ENCODE measurements at regions not wholly inside any gene's neighbourhood (a gene's known extent, or its start where the extent isn't known, plus 50 kb on each side); places are given as distances from the start of the nearest gene placed in this dataset.

DNA sequence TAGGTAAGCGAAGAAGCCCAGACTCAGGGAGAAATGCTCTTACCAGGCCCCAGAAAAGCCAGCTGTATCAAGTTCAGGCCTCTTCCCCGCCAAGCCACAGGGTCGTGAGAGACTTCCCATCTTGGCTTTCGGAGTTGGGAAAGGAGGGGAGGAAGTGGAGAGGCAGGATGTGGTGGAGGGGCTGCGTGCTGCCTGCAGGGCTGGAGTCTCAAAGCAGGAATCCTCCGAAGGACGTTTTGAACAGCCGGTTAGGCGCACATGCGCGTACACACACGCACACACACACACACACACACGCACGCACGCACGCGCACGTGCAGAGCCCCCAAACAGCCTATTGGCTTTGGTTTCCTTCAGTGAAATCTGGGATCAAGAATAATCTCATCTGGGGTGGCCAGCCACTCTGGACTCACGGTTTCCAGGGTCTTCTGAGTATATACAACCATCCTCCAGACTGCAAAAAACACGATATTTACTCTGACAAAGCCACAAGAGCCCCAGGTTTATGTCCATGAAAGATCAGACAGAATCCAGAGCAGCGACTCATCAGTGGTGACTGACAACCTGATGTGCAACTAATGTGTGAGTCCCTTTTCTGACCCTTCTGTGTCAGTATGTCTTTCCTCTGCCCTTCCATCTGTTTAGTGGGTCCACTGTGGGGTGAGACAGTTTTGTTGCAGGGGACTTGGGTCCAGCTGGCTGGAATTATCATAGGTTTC is 115.0 kb upstream of the ZNF438 start:
- peak in 1 of 5 experiments; percentile 16 for DNase-seq

DNA sequence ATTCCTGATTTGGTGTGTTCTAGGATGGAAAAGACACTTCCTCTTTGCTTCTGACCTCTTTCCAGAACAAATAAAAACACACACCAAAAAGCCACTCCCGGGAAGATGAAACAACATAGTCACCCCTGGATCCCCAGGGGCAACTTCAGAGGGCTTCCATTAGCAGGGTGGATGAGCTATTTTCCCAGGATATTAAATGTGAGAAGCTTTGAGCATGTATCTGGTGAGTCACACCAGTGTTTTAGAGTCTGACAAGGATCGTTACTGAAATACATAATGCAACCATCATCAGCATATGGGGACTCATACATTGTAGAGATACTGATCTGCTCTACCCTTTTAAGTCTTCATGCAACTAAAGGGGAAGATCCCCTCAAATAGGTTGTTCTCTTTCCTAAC is 115.5 kb upstream of the ZNF438 start:
- DNase-seq = peak in 1 of 5 experiments; percentile 35

DNA sequence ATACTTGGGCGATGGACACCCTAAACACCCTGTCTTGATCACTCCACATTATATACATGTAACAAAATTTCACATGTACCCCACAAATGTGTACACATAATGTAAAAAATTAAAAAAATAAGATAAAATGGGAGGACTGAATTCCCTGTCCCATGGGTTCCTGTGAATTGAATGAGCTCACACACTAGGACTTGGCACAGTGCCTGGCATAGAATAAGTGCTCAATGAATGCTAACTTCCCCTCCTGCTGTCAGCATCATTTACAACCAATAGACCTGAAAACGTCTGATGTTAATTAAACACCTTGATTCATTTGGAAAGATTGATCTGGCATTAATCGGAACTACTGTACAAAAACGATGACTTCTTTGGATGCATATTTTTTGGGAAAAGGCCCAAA is 117.3 kb upstream of the ZNF438 start:
- no peak for DNase-seq

DNA sequence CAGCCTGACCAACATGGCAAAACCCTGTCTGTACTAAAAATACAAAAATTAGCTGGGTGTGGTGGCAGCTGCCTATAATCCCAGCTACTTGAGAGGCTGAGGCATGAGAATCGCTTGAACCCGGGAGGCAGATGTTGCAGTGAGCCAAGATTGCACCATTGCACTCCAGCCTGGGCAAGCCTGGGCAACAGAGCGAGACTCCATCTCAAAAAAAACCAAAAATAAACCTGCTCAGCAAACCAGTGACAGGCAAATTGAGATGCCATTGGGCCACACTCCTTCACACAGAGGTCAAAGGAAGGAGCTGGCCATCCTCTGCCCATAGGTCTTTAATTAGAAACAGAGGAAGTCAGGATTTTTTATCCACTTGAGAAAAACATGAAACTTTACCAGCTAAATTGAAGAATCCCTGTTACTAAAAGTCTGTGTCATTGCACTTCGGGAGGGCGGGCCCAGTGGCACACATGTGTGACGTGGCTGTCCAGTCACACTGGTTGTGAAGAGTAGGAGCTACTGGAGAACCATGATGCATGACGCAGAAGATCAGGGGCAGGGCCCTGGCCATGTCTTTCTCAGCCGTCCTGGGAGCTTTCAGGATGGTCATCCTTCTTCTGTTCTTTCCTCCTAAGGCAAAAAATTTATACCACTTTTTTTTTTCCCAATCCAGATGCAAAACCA is 118.3 kb upstream of the ZNF438 start:
- DNase-seq = no peak

DNA sequence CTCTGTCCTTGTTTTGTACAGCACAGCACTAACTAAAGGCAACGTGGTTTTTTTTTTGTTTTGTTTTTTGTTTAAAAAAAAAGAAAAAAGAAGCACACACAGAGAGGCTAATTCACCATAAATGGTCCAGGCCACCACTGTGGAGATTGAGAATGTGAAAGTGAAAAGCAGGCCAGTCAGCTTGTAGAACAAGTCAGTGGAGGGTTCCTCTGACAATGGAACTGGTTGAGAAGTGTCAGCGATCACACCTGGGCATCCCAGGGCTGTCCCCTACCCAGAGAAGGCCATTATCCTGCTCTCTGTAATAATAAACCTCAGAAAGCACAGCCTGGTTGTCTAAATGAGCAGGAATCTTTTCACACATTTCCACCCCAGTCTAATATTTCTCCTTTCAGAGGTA is 119.6 kb upstream of the ZNF438 start:
- DNase-seq = no peak

DNA sequence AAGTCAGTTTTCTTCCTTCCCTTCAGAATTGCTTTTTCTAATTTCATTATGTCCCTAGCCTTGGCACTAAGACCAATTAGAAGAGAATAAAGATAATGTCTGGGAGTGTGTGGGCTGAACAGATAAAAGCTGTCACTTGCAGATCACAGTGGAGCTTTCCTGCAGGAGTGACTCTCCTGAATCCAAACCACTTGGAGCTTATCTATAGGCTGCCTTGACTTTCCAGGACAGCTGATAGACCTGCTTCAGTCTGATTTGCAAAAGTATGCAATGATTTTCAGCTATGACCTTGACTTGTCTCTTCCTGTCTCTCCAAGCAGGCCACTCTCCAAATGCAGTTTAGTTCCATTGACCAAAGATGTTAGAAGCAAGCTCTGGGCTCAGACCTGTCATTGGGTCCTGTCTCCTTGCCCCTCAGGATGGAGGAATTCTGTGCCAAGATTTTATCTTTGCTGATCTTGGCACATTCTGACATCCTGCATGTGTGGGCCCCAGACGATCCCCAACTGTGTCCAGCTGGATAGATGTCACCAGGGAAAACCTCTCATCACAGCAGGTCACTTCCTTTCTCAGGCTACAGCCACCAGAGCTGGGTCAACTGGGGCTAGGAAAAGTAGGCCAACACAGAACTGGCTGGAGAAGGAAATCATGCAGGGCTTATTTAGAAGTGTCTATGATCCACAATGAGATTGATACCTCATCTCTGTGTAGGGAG is 120.9 kb upstream of the ZNF438 start:
- DNase-seq = no peak

DNA sequence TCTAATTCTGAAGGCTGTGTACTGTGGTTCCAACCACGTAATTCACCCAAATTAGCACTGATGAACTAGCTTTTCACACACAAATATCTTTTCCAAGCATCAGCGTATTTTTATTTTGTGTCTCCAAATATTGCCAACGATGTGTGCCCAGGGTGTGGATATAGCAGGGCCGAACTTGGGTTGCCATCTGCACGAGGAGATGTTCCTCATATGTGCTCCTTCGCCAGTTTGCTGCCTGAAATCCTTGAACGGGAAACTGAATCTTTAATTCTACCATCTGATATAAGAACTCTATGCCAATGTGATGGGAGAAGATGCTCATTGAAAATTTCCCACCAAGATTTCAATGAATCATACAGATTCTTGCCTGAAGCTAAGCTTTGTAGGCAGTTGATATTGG is 121.5 kb upstream of the ZNF438 start:
- DNase-seq = no peak

DNA sequence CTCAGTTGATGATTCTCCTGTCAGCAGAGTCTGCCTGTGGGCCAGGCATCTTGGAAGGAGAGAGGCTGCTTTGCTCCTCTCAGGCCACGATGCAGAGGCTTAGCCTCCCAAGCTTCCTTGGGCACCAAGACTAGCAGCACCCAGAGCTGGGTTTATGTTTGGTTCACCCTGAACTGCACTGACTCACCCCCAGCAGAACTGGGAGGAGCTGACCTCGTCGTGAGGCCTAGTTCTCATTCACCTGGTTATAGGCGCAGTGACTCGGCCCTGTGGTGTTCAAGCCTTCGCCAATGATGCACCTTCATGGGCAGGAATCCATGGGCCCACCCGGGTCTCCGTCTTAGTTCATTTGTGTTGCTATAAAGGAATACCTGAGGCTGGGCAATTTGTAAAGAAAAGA is 122.0 kb upstream of the ZNF438 start:
- DNase-seq = no peak

DNA sequence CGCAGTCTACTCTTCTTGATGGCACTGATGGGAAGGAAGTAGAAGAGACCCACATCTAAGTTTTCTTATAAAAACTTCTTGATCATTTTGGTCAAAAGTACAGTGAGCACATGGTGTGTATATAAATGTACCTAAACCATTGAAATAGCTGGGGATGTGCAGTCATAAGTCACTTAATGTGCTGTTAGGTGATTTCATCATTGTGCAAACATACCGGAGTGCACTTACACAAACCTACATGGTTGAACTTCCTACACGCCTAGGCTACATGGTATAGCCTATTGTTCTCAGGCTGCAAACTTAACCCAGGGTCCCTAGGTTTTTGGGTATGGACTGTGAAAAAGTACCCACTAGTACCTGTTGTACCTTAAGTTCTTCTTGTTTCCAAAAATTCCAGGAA is 123.3 kb upstream of the ZNF438 start:
- DNase-seq = no peak

DNA sequence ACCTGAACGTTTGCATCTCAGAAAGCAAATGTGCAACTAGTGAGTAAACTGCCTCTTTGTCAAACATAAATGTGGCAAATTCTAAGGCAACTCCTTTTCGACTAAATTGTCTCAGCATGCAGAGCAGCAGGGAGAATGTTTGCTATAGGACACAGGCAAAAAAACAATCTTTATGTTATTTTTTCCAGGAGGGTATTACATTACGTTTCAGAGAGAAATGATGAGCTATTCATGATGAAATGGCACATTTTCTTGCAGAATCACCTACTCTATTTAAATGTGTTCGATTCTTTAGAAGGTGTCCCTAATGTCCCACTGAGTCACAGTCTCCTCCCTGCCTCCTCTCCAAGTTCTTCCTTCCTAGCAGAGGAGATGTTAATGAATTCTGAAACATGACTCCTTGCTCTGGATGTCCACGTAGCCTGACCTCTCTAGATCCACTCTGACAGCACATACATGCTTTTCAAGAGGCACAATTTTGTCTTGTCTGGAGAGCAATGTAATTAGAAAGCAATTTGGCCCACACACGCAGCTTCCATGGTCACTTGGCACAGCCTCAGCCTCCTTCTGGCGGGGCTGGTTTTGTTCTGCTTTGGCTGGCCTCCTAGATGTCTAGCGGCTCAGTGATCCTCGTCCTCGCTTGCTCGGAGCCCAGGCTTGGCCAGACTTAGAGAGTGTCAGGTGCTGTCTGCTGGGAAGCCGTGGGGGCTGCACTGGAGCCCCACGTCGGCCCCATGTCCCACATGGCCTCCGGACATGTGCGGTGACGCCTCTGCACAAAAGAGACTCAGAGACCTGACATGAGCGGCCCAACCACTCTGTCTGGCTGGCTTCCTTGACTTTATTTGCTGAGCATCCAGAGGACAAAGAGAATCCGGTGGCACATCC is 125.7 kb upstream of the ZNF438 start:
- DNase-seq = no peak

DNA sequence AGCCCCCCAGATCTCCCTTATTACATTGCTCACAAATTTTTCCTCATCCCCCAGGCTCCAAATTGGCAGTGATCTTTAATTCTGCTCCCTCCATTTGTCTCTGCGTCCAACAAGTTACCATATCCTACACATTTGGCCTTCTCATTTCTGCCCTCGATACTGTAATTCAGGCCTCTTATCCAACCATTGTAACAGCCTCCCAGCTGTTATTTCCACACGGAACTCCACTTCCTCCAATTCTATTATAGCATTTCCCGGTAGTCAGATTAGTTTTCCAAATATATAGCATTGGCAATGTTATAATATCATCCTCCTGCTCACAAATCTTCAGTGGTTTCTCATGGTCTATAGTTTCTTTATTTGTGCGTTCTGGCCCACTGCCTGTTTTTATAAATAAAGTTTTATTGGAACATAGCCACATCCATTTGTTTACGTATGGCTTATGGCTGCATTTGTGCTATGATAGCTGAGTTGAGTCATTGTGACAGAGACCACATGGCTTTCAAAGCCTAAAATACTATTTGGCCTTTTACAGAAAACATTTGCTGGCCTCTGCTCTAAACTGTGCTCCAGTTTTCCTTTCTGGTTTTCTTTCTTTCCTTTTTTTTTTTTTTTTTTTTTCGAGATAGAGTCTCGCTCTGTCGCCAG is 126.5 kb upstream of the ZNF438 start:
- no peak for DNase-seq

DNA sequence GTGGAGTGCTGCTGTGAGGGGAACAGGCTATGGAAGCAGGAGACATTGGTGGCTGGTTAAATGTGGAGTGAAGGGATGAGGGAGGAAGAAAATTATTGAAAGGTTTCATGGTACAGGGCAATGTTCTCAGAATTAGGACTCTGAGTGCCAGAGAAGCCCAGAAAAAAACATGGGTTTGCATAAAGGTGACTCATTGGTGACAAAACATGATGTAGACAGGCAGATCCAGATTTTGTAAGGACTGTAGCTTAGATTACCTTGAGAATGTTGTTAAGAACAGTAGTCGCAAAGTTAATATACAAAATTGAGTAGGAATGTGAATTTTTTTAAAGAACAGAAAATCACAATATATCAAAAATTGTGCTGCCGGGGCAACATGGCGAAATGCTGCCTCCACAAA is 134.9 kb upstream of the ZNF438 start:
- no peak for DNase-seq

DNA sequence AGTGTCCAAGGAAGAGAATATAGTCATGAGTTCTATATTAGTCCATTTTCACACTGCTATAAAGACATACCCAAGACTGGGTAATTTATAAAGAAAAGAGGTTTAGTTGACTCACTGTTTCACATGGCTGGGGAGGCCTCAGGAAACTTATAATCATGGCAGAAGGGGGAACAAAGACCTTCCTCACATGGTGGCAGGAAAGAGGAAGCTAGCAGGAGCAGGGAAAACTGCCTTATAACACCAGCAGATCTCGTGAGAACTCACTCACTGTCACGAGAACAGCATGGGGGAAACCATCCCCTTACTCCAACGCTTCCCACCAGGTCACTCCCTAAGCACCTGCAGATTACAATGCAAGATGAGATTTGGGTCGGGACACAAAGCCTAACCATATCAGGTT is 139.0 kb upstream of the ZNF438 start:
- no peak for DNase-seq

DNA sequence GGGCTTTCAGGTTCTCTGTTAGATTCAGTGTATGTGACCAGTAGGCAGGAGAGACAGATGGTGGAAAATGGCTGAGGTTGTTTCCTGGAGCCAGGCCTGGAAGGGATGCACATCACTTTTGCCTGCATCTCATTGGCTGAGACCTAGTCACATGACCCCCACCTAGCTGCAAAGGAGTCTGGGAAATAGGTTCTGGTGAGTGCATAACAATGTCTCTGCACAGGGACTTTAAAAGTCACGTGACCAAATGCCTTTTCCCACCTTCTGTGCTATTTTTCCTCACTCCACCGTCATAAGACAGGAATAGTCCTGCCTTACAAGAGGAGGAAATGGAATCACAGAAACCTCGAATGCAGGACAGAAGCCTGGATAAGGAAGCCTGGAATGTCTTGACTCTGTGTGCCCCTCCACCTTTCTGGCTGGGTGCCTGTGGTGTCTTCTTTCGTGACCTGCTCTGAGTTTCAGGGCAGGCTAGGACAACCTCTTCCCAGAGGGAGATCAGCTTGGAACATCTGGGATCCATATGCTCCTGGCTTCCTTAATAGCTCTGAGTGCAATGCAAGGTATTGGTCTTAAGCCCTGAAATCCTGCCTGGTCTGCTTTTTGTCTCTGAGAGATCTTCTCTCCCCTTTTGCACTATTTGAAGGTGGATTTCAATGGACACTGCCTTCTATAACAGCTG is 139.9 kb upstream of the ZNF438 start:
- no peak for DNase-seq

DNA sequence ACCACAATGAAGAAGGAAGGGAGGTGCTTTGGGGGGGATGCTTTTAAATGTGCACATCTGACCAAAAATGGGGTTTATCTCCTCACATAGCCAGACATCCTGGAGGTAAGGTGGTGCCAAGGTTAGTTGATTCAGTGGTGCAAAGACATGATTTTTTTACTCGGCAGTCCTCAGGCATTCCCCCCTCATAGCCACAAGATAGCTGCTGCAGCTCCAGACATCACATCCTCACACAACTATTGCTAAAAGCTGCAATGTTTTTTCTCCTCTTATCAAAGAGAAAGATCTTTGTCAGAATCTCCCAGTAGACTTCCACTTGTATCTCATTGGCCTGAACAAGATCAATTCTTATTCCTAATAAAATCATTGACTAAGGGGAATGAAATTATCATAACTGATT is 141.3 kb upstream of the ZNF438 start:
- no peak for DNase-seq

DNA sequence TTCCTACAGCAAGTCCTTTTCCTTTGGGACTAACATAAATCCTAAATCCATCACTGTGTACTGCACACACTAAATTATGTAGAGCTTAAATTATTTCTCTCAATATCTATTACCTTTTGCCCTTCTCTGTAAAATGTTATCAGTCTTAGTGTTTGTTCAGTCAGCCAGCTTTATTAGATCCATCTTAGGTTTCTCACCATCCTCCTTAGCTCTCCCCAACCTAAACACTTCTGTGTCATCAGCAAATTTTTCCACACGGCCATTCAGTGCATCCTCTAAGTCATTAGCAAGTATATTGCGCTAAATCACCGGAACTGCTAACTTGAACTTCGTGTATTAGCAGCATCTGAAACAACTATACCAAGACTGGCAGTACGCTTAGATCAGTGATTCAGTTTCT is 142.1 kb upstream of the ZNF438 start:
- no peak for DNase-seq

DNA sequence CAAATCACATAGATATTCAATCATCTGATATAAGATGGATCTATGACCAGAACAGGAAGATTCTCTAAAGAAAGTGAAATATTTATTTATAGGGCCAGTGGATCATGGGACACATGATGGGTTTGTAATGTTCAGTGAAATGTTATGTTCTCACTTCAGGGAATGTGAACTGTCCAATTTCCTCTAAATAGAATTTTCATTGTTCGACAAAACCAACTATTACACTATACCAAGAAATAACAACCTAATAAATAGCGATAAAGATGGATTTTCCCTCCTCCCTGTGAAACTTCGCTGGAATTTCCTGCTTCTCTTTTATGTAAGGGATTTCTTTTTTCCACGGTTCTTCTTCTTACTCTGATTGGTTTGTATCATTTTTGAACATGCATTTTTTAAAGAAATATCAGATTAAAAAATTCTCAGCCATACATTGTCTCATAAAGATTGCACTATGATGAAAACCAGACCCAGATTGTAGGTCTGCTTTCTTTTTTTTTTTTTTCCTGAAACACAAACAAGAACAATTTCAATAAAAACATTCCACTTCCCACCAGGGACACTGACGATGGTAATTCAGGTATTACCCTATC is 139.8 kb upstream of the ZEB1 start:
- no peak for DNase-seq

DNA sequence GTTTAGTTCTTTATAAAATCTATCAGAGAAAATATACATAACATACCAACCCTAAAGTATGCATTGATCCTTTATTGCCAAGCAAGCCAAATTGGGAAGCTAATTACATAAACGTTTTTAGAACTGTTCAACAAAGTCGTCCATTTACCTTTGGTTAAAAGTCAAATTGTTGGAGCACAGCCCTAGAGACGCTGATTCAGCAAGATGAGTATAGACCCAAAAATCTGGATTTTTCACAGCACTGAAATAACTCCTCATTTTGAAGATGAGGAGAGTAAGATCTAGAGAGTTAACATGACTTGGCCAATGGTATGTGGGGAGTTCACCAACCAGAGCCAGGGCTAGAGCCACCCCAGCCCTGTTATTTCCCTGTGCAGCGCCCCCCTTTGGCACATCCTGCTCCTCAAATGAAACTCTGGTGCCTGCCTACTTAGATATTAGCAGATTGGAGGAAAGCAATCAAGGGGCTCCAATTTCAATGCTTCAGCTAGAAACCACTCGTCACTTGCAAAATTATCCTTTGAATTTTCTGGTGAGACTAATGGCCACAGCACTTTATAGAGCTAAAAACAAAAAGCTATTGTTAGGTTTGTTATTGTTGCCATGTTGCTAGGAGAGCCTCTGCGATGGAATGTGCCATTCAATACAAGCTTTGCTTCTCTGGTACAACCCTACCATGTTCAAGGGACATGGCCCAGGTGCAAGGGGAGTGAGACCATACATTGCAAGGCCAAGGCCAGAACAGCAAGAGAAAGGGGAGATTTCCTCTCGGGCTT is 132.6 kb upstream of the ZEB1 start:
- no peak for DNase-seq

DNA sequence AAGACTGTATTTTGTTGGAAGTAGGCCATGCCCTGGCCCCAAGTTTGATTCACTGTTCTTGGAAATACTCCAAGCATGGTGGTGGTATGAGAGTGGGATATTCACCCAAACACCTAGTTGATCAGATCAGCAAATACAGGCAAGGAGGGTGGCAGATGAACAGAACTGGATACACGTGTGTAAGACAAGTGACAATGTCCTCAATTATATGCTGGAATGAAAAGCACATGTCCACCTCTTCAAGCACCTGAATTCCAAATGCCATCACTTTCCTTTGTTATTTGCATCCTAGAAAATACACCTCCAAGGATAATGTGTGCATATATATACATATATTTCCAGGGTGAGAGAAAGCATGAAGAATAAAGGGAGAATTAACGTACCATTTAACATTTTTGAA is 131.8 kb upstream of the ZEB1 start:
- no peak for DNase-seq

DNA sequence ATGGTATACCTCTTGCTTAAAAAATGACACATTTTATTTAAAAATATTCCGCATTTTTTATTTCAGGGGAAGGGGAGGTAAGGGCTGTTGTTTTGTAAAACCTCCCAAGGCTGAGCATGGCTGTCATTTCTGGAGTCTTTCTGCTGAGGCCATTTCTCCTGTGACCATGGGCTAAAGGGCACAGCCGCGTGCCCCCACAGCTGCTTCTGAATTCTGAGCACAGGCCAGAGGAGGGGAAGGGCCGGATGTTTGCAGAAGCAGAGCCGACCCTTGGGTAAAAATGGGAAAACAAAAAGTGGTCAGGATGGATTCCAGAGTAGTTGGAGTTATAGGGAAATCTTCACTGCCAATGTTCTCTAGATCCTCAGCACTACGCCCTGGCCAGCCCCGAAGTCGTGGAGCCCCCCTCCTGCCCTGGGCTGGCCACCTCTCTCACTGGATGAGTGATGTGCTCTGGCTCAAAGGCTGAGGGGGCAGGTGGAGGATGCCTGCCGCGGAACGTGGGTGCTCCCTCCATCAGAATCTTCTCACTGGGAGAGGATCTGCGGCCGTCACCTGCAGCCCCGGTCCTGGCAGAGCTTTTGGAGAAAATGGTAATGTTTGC is 131.3 kb upstream of the ZEB1 start:
- no peak for DNase-seq
